Esophagus squamous epithelium (tissue), 5 donors: ENCODE measurements at regions not wholly inside any gene's neighbourhood (a gene's known extent, or its start where the extent isn't known, plus 50 kb on each side); places are given as distances from the start of the nearest gene placed in this dataset.

ENCODE experiments used
- DNase-seq: peaks from one replicate; lab custom pipeline; 2025; lab: John Stamatoyannopoulos, UW
- H3K27ac ChIP-seq, 4 donors: fragments of 200-600 bp; sonication (generic); one replicate each; pipeline ENCODE4 v1.5.1; 2016 to 2019; ENCODE audit warnings: mild to moderate bottlenecking in 1 of 4
- H3K27me3 ChIP-seq, 4 donors: fragments of 200-600 bp; sonication (generic); 1 replicate in 3 of 4; 2 replicates in 1 of 4; pipeline versions ENCODE4 v1.5.1 to v1.6.0; 2017 to 2021; ENCODE audit warnings: antibody characterized with exemption in 1 of 4
- H3K36me3 ChIP-seq, 3 donors: fragments of 200-600 bp; sonication (generic); one replicate each; pipeline ENCODE4 v1.5.1; 2016 to 2019
- H3K4me1 ChIP-seq, 3 donors: fragments of 200-600 bp; sonication (generic); one replicate each; pipeline ENCODE4 v1.5.1; 2017 to 2019
- H3K4me3 ChIP-seq, 4 donors: fragments of 200-600 bp; sonication (generic); 1 replicate in 3 of 4; 2 replicates in 1 of 4; pipeline ENCODE4 v1.5.1; 2016 to 2019; ENCODE audit warnings: mild to moderate bottlenecking in 2 of 4, moderate library complexity in 1 of 4
- H3K9me3 ChIP-seq, 3 donors: fragments of 200-600 bp; sonication (generic); one replicate each; pipeline ENCODE4 v1.5.1; 2016 to 2019
- POLR2A ChIP-seq, 4 donors: fragments of 450-650 bp; IDR thresholded peaks; one replicate each; pipeline ENCODE4 v1.6.1; 2017; ENCODE audit warnings: antibody characterized with exemption in 4 of 4, mild to moderate bottlenecking in 4 of 4, moderate library complexity in 3 of 4
- WGBS, 2 donors: methylation state at CpG; one replicate each; pipeline ENCODE4 v1.1.5; 2018; 5-methylcytosine and 5-hydroxymethylcytosine counted together
- intact Hi-C: fragments of 100-400 bp; cut with DNase I; formaldehyde crosslinking; loops from one replicate; pipeline ENCODE4 v1.15.0; 2022
- TF ChIP-seq, protein P1 (sequence below), 6 experiments: fragments of 450-650 bp in 4 of 6; fragments of 200-600 bp in 2 of 6; sonication (generic) in 2 of 6; IDR thresholded peaks; one replicate each; pipeline ENCODE4 v1.5.1; 2016 to 2019; ENCODE audit warnings: antibody characterized with exemption in 6 of 6, mild to moderate bottlenecking in 4 of 6, moderate library complexity in 4 of 6
- donor health status: DM: yes; HTN: yes; CAD: no.

DNA sequence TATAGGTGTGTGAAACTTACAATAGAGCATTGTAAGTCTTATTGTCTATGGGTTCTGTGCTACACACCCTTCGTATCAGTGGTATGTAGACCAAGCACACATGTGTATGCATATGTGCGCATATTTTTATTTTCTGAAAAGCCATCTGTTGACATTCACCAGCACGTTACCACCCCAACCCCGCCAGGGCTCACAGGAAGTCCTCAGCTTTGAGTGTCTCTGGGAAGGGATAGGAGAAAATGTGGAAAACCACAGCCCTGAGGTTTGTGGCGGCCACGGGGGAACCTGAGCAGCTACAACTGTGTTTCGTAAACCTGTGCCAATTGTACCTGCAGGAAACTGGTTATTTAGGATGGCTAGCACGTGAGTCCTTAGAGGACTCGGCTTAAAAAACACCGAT lies 123.3 kb upstream of the PHACTR3 start:
- no peak overlapping the region for H3K27ac ChIP-seq
- H3K4me3 ChIP-seq, result no peak overlapping the region
- H3K36me3 ChIP-seq, result no peaks in the 10 kb centered on the region
- no peaks in the 10 kb centered on the region for H3K9me3 ChIP-seq
- H3K27me3 ChIP-seq, result peaks cover 0 to 28% (median 0%) of the 10 kb centered on the region in 4 donors
- no peak for DNase-seq
- TF ChIP-seq, protein P1, sequence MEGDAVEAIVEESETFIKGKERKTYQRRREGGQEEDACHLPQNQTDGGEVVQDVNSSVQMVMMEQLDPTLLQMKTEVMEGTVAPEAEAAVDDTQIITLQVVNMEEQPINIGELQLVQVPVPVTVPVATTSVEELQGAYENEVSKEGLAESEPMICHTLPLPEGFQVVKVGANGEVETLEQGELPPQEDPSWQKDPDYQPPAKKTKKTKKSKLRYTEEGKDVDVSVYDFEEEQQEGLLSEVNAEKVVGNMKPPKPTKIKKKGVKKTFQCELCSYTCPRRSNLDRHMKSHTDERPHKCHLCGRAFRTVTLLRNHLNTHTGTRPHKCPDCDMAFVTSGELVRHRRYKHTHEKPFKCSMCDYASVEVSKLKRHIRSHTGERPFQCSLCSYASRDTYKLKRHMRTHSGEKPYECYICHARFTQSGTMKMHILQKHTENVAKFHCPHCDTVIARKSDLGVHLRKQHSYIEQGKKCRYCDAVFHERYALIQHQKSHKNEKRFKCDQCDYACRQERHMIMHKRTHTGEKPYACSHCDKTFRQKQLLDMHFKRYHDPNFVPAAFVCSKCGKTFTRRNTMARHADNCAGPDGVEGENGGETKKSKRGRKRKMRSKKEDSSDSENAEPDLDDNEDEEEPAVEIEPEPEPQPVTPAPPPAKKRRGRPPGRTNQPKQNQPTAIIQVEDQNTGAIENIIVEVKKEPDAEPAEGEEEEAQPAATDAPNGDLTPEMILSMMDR (IDR thresholded peaks at IDR 0.05), result no peak
- TF ChIP-seq POLR2A (IDR thresholded peaks at IDR 0.05), result no peak
- whole genome bisulfite sequencing, 2 donors, result 61 to 64% methylated on average over 10 of the region's 10 CpGs
- H3K4me1 ChIP-seq, result no peaks in the 10 kb centered on the region
- intact Hi-C loops, result no loop called here

DNA sequence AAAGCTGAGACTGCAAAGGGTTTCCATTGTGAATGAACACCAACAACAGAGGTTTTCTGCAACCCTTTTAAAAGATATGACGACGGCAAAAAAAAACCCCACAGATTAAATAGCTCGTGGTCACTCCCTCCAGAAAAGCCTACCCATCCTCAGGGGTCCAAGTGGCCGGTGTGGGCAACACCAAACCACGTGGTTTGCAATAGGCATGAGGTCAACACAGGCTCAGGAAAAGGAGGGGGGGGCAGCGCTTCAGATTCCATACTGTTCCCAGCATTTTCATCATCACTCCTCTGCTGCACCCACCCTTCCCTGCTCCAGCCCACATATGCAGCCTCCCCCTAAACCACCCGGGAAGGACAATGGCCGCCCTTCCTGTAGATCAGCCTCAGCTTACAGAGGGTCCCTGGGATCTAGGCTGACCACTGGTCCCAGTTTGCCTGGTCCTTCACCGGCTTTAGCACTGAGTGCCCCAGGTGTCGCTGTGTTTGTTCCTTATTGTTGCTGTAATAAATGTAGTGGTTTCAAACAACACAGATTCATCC lies 122.8 kb upstream of the PHACTR3 start:
- Histone ChIP-seq H3K9me3 (no peaks in the 10 kb centered on the region), H3K36me3 (no peaks in the 10 kb centered on the region), H3K27me3 (peaks cover 0 to 28% (median 0%) of the 10 kb centered on the region in 4 donors), H3K4me3 (no peak overlapping the region), H3K27ac (no peak overlapping the region), H3K4me1 (no peaks in the 10 kb centered on the region)
- TF ChIP-seq POLR2A (IDR thresholded peaks at IDR 0.05), result no peak
- TF ChIP-seq, protein P1 (IDR thresholded peaks at IDR 0.05), result no peak
- intact Hi-C loops, result no loop called here
- 65 to 74% methylated on average over 9 to 10 of the region's 10 CpGs for WGBS, 2 donors
- DNase-seq, result no peak

DNA sequence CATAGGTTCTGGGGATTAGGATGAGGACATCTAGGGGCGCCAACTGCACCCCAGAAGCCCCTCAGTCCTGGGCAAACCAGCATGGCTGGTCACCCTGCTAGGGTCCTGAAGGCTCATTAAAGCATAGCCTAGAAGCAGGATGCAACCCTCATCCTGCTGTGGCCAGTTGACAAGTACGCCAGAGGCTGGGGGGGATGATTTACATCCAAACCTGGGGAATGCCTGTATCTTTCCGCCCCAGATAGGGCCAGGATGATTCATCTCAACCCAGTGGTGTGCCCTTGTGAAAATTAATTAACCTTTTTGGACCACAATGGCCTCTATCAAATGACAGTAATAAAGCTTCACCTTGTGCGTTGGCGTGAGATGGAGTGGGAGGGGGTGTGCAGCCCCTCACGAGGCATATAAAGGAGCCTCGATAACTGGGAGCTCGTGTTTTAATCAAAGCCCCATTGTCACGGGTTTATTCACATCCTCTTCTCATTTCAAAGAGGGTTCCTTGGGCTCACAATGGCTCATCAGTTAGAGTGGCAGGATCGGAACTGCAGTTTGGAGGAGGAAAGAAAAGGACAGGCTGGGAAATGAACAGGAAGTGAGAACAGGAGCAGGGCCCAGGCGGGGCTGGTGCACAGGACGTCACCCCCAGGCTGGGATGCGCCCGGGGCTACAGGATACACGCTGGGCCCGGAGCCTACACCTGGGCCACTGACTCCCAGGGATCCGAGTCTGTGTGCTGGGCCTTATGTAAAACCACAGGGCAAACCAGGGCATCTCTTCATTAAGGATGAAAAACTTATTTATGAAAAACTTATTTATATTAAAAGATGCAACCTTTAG lies 121.8 kb upstream of the PHACTR3 start:
- Histone ChIP-seq H3K27me3 (peaks cover 0 to 28% (median 0%) of the 10 kb centered on the region in 4 donors), H3K36me3 (no peaks in the 10 kb centered on the region), H3K4me1 (no peaks in the 10 kb centered on the region), H3K9me3 (no peaks in the 10 kb centered on the region), H3K4me3 (no peak overlapping the region), H3K27ac (no peak overlapping the region)
- intact Hi-C loops, result no loop called here
- no peak for DNase-seq
- 71% methylated on average over 15 to 16 of the region's 17 CpGs for whole genome bisulfite sequencing, 2 donors
- TF ChIP-seq, protein P1 (IDR thresholded peaks at IDR 0.05), result no peak
- no peak for TF ChIP-seq POLR2A (IDR thresholded peaks at IDR 0.05)

DNA sequence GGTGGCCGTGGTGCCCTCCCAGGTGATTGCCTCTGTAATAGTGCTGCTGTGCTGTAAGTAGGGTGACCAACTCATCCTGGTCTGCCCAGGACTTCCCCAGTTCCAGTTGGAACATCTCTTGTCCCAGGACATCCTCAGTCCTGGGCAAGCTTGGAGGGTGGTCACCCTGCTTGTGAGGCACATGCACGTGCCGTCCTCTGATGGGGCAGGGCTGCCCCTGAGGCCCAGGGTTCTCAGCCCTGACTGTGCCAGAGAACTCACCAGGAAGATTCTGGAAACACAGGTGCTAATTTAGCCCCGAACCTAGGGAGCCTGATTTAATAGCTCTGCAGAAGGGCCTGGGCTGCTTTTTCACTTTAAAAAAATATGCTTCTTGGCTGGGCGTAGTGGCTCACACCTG lies 120.9 kb upstream of the PHACTR3 start:
- Histone ChIP-seq H3K4me3 (no peak overlapping the region), H3K27ac (no peak overlapping the region), H3K4me1 (no peaks in the 10 kb centered on the region), H3K36me3 (no peaks in the 10 kb centered on the region), H3K27me3 (peaks cover 0 to 28% (median 0%) of the 10 kb centered on the region in 4 donors), H3K9me3 (no peaks in the 10 kb centered on the region)
- no peak for TF ChIP-seq POLR2A (IDR thresholded peaks at IDR 0.05)
- DNase-seq, result no peak
- intact Hi-C loops, result no loop called here
- WGBS, 2 donors, result 60 to 85% methylated on average over 1 to 5 of the region's 5 CpGs

DNA sequence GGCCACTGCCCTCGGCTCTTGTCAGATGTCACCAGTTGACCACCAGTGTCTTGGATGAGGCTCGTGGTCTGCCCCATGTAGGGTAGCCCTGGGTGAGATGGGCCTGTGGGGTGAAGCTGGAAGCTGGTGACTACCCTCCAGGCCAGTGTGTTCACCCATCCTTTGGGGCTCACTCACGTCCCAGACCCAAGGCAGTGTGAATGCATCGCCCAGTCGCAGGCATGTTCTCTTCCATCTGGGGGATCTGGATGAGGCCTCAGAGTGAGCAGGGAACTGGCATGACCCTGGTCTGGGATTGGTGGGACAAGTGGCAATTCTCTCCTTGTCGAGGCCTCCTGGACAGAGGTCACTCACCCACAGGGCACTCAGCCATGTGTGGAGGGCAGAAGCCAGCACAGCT lies 120.1 kb upstream of the PHACTR3 start:
- peaks cover 0 to 28% (median 0%) of the 10 kb centered on the region in 4 donors for H3K27me3 ChIP-seq
- 68 to 85% methylated on average over 4 to 5 of the region's 6 CpGs for WGBS, 2 donors
- no peak for DNase-seq
- H3K27ac ChIP-seq, result no peak overlapping the region
- H3K9me3 ChIP-seq, result no peaks in the 10 kb centered on the region
- H3K4me1 ChIP-seq, result no peaks in the 10 kb centered on the region
- H3K36me3 ChIP-seq, result no peaks in the 10 kb centered on the region
- no peak overlapping the region for H3K4me3 ChIP-seq
- intact Hi-C loops, result no loop called here
- TF ChIP-seq POLR2A (IDR thresholded peaks at IDR 0.05), result no peak
- TF ChIP-seq, protein P1 (IDR thresholded peaks at IDR 0.05), result no peak
